ENCODE measurements at regions not wholly inside any gene's neighbourhood (a gene's known extent, or its start where the extent isn't known, plus 50 kb on each side); places are given as distances from the start of the nearest gene placed in this dataset.
A peak's percentile ranks its signal among the peaks of the same experiment; 100 is the strongest.
"Not testable (repeated sequence)": the region's sequence is repeated elsewhere in the genome, so short reads cannot be mapped to it uniquely, and the experiment has no call there.

DNA sequence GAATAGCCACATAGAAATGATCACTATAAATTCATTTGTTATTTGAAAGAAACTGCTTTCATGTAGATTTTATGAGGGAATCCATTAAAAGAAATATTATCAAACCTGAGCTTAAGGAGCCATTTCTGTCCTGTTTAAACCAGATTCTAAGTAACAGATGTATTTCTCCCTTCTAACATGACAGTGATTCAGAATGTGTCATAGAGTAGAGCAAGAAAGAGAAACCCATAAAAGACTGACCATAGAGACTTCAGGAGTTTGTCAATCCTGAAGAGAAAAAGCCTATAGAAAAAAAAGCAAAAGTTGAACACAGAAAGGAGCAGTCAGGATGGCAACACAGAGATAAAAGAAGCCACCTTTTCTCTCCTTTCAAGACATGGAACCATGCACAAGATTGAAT lies 390.6 kb downstream of the PRIM2 start:
- H3K36me3 ChIP-seq (ENCODE audit: control insufficient read depth in 5 of 5, insufficient read depth in 5 of 5, low read length in 5 of 5); H3K4me3 ChIP-seq (ENCODE audit: low read depth in 1 of 5, low read length in 5 of 5); H3K27me3 ChIP-seq (ENCODE audit: control insufficient read depth in 5 of 5, insufficient read depth in 4 of 5, low read length in 5 of 5); H3K27ac ChIP-seq (ENCODE audit: low read depth, low read length); H3K9ac ChIP-seq (ENCODE audit: low read length in 5 of 5); H3K4me1 ChIP-seq (ENCODE audit: control insufficient read depth in 5 of 5, insufficient read depth in 5 of 5, low read length in 5 of 5); H3K9me3 ChIP-seq (ENCODE audit: control insufficient read depth in 5 of 5, low read length in 5 of 5): not testable (repeated sequence)

- not testable (repeated sequence) for H3K27me3 ChIP-seq (ENCODE audit: control insufficient read depth in 5 of 5, insufficient read depth in 4 of 5, low read length in 5 of 5); H3K4me1 ChIP-seq (ENCODE audit: control insufficient read depth in 5 of 5, insufficient read depth in 5 of 5, low read length in 5 of 5); H3K27ac ChIP-seq (ENCODE audit: low read depth, low read length); H3K9ac ChIP-seq (ENCODE audit: low read length in 5 of 5); H3K4me3 ChIP-seq (ENCODE audit: low read depth in 1 of 5, low read length in 5 of 5); H3K9me3 ChIP-seq (ENCODE audit: control insufficient read depth in 5 of 5, low read length in 5 of 5); H3K36me3 ChIP-seq (ENCODE audit: control insufficient read depth in 5 of 5, insufficient read depth in 5 of 5, low read length in 5 of 5)
Observed at GRCh38 chr6:57722546-57722945, 405.1 kb downstream of the PRIM2 start.

DNA sequence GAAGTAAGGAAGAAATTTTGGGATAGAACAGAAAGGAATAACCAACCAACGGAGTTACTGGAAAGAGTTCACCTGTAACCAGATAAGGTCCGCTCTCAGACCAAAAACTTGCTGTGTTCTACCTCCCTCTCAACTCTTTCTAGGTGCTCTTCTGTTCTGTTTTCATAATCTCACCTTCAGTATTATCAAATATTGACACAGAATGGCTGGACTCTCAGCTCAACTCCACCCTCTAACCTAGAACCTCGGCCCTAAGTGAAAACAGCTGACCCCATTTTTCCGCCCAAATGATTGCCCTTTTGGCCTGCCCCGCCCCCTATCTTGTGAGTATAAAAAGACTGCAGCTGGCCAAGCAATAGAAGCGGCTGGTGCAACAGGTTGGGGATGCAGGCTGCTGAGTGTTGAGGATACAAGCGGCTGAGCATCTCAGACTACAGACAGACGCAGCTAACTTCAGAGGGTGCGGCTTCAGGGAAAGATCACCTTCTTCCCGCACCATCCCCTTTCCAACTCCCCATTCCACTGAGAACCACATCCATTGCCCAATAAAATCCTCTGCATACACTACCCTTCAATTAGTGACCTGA lies 406.5 kb downstream of the PRIM2 start:
- H3K4me1 ChIP-seq (ENCODE audit: control insufficient read depth in 5 of 5, insufficient read depth in 5 of 5, low read length in 5 of 5); H3K4me3 ChIP-seq (ENCODE audit: low read depth in 1 of 5, low read length in 5 of 5); H3K27me3 ChIP-seq (ENCODE audit: control insufficient read depth in 5 of 5, insufficient read depth in 4 of 5, low read length in 5 of 5); H3K36me3 ChIP-seq (ENCODE audit: control insufficient read depth in 5 of 5, insufficient read depth in 5 of 5, low read length in 5 of 5); H3K27ac ChIP-seq (ENCODE audit: low read depth, low read length); H3K9me3 ChIP-seq (ENCODE audit: control insufficient read depth in 5 of 5, low read length in 5 of 5); H3K9ac ChIP-seq (ENCODE audit: low read length in 5 of 5): not testable (repeated sequence)

DNA sequence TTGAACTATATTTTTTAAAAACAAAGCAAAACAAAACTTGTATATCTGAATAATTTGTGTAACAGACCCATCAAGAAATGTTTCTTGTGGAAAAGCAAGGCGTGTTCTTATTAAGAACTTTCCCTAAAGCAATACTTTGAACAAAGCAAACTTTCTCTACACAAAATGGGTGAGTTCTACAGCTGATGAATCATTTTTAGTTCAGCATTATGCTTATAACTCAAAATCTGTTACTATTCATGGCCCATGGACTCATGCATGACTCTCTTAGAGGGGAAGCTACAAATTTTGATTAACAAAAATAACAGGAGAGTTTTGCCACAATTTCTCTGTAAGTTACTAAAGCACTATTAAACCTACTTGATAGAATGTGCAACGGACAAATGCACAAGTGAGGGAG lies 412.0 kb downstream of the PRIM2 start:
- not testable (repeated sequence) for H3K27me3 ChIP-seq (ENCODE audit: control insufficient read depth in 5 of 5, insufficient read depth in 4 of 5, low read length in 5 of 5); H3K27ac ChIP-seq (ENCODE audit: low read depth, low read length); H3K9ac ChIP-seq (ENCODE audit: low read length in 5 of 5); H3K4me1 ChIP-seq (ENCODE audit: control insufficient read depth in 5 of 5, insufficient read depth in 5 of 5, low read length in 5 of 5); H3K9me3 ChIP-seq (ENCODE audit: control insufficient read depth in 5 of 5, low read length in 5 of 5); H3K36me3 ChIP-seq (ENCODE audit: control insufficient read depth in 5 of 5, insufficient read depth in 5 of 5, low read length in 5 of 5); H3K4me3 ChIP-seq (ENCODE audit: low read depth in 1 of 5, low read length in 5 of 5)

- not testable (repeated sequence) for H3K9ac ChIP-seq (ENCODE audit: low read length in 5 of 5); H3K4me1 ChIP-seq (ENCODE audit: control insufficient read depth in 5 of 5, insufficient read depth in 5 of 5, low read length in 5 of 5); H3K27me3 ChIP-seq (ENCODE audit: control insufficient read depth in 5 of 5, insufficient read depth in 4 of 5, low read length in 5 of 5); H3K36me3 ChIP-seq (ENCODE audit: control insufficient read depth in 5 of 5, insufficient read depth in 5 of 5, low read length in 5 of 5); H3K4me3 ChIP-seq (ENCODE audit: low read depth in 1 of 5, low read length in 5 of 5); H3K27ac ChIP-seq (ENCODE audit: low read depth, low read length); H3K9me3 ChIP-seq (ENCODE audit: control insufficient read depth in 5 of 5, low read length in 5 of 5)
Observed at GRCh38 chr6:57730726-57731125, 413.3 kb downstream of the PRIM2 start.

- H3K27me3 ChIP-seq (ENCODE audit: control insufficient read depth in 5 of 5, insufficient read depth in 4 of 5, low read length in 5 of 5); H3K4me3 ChIP-seq (ENCODE audit: low read depth in 1 of 5, low read length in 5 of 5); H3K4me1 ChIP-seq (ENCODE audit: control insufficient read depth in 5 of 5, insufficient read depth in 5 of 5, low read length in 5 of 5); H3K36me3 ChIP-seq (ENCODE audit: control insufficient read depth in 5 of 5, insufficient read depth in 5 of 5, low read length in 5 of 5); H3K9me3 ChIP-seq (ENCODE audit: control insufficient read depth in 5 of 5, low read length in 5 of 5); H3K27ac ChIP-seq (ENCODE audit: low read depth, low read length); H3K9ac ChIP-seq (ENCODE audit: low read length in 5 of 5): not testable (repeated sequence)
Observed at GRCh38 chr6:57747716-57748115, 430.3 kb downstream of the PRIM2 start.

GRCh38 chr6:57759850-57760249 lies 442.4 kb downstream of the PRIM2 start:
- not testable (repeated sequence) for H3K27ac ChIP-seq (ENCODE audit: low read depth, low read length); H3K4me3 ChIP-seq (ENCODE audit: low read depth in 1 of 5, low read length in 5 of 5); H3K4me1 ChIP-seq (ENCODE audit: control insufficient read depth in 5 of 5, insufficient read depth in 5 of 5, low read length in 5 of 5); H3K9ac ChIP-seq (ENCODE audit: low read length in 5 of 5); H3K27me3 ChIP-seq (ENCODE audit: control insufficient read depth in 5 of 5, insufficient read depth in 4 of 5, low read length in 5 of 5); H3K9me3 ChIP-seq (ENCODE audit: control insufficient read depth in 5 of 5, low read length in 5 of 5); H3K36me3 ChIP-seq (ENCODE audit: control insufficient read depth in 5 of 5, insufficient read depth in 5 of 5, low read length in 5 of 5)

DNA sequence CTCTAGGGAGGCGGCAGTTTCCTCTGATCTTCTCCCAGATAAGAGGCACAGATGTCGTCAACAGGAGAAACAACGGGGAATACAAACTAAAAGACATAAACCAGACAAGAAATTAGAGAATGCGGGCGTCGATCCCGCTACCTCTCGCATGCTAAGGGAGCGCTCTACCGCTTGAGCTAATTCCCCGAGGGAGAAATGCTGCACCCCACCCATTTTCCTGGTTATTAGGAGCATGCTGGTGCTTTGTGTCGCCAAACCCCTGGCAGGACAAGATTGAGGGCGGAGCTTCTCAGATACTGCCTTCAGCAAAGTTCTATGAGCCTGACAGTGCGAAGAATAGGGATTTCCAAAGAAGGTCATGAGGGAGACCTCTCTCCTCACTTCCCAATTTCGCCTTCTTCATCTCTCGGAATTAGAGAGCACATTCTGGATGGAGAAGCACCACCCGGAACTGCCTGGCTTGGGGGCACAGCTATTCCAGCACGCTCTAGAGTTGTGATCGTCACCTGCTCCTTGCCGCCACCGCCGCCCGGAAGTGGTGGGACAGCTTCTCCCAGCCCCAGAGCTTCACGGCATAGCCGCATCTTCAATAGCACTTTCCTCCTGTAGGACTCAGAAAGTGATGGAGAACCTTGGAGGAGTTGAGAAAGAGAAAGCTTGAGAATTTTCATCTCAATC lies 475.4 kb downstream of the PRIM2 start:
- H3K27me3 ChIP-seq (ENCODE audit: control insufficient read depth in 5 of 5, insufficient read depth in 4 of 5, low read length in 5 of 5); H3K9ac ChIP-seq (ENCODE audit: low read length in 5 of 5); H3K9me3 ChIP-seq (ENCODE audit: control insufficient read depth in 5 of 5, low read length in 5 of 5); H3K4me1 ChIP-seq (ENCODE audit: control insufficient read depth in 5 of 5, insufficient read depth in 5 of 5, low read length in 5 of 5); H3K36me3 ChIP-seq (ENCODE audit: control insufficient read depth in 5 of 5, insufficient read depth in 5 of 5, low read length in 5 of 5); H3K27ac ChIP-seq (ENCODE audit: low read depth, low read length); H3K4me3 ChIP-seq (ENCODE audit: low read depth in 1 of 5, low read length in 5 of 5): not testable (repeated sequence)

- not testable (repeated sequence) for H3K4me3 ChIP-seq (ENCODE audit: low read depth in 1 of 5, low read length in 5 of 5); H3K36me3 ChIP-seq (ENCODE audit: control insufficient read depth in 5 of 5, insufficient read depth in 5 of 5, low read length in 5 of 5); H3K27me3 ChIP-seq (ENCODE audit: control insufficient read depth in 5 of 5, insufficient read depth in 4 of 5, low read length in 5 of 5); H3K9me3 ChIP-seq (ENCODE audit: control insufficient read depth in 5 of 5, low read length in 5 of 5); H3K27ac ChIP-seq (ENCODE audit: low read depth, low read length); H3K4me1 ChIP-seq (ENCODE audit: control insufficient read depth in 5 of 5, insufficient read depth in 5 of 5, low read length in 5 of 5); H3K9ac ChIP-seq (ENCODE audit: low read length in 5 of 5)
Observed at GRCh38 chr6:57793398-57793762, 475.9 kb downstream of the PRIM2 start.

DNA sequence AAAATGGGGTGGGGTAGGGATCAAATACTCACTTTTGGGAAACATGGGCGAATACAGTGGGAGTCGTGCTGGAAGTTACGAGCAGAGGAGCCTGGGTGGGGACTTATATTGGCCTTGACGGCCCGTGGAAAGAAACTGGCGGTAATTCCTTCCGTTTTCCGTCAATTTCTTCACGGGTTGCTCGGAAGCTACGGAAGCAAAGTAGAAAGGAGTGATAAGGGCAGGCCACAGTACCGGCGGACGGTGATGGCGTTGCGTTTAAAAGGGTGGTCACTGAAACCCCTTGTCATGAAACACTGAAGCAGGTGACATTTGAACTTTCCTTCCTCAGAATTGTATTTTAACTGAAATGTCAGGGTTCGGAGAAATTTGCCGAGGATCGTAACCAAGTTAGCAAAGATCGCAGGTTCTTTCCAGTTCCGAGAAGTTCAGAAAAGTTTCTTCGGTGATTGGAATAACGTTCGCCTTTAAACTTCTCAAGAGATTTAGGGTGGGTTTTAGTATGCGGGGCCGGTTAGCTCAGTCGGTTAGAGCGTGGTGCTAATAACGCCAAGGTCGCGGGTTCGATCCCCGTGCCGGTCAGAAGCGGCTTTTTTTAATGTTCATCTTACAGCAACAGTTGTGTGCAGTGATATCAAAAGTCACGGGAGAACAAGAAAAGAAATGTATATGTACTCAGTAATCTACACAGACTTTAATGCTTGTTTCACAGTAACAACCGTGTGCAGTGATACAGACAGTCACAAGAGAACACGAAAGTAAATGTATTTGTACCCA lies 482.5 kb downstream of the PRIM2 start:
- H3K36me3 ChIP-seq (ENCODE audit: control insufficient read depth in 5 of 5, insufficient read depth in 5 of 5, low read length in 5 of 5); H3K9ac ChIP-seq (ENCODE audit: low read length in 5 of 5); H3K9me3 ChIP-seq (ENCODE audit: control insufficient read depth in 5 of 5, low read length in 5 of 5); H3K27me3 ChIP-seq (ENCODE audit: control insufficient read depth in 5 of 5, insufficient read depth in 4 of 5, low read length in 5 of 5); H3K27ac ChIP-seq (ENCODE audit: low read depth, low read length); H3K4me1 ChIP-seq (ENCODE audit: control insufficient read depth in 5 of 5, insufficient read depth in 5 of 5, low read length in 5 of 5): not testable (repeated sequence)
- H3K4me3 ChIP-seq (ENCODE audit: low read depth in 1 of 5, low read length in 5 of 5), result peak overlapping the region in 2 of 5 donors; percentile 22 to 41

Data from subcutaneous abdominal adipose tissue (tissue), 5 donors.